HepG2 (cell line): ENCODE measurements at regions not wholly inside any gene's neighbourhood (a gene's known extent, or its start where the extent isn't known, plus 50 kb on each side); places are given as distances from the start of the nearest gene placed in this dataset.
A peak's percentile ranks its signal among the peaks of the same experiment; 100 is the strongest.

Experiments
- GZF1 ChIP-seq: sonication (generic); formaldehyde crosslinking; IDR thresholded peaks from 2 replicates; pipeline ENCODE4 v1.5.1; 2020; ENCODE audit warnings: mild to moderate bottlenecking, missing genetic modification reagents
- HOXA7 ChIP-seq: sonication (generic); formaldehyde crosslinking; IDR thresholded peaks from 2 replicates; pipeline ENCODE4 v1.8.1; 2022; ENCODE audit warnings: mild to moderate bottlenecking, missing genetic modification reagents, moderate library complexity
- LCORL ChIP-seq, 2 experiments: fragments of 450-650 bp in 1 of 2; sonication (generic) in 1 of 2; formaldehyde crosslinking in 1 of 2; IDR thresholded peaks; 2 replicates each; pipeline versions ENCODE4 v1.5.0 to v1.6.1; 2017 to 2020; ENCODE audit warnings: antibody characterized with exemption in 1 of 2, missing genetic modification reagents in 1 of 2
- MIER3 ChIP-seq: IDR thresholded peaks from 2 replicates; pipeline ENCODE4 v1.6.1; 2016; ENCODE audit warnings: missing compliant biosample characterization, borderline replicate concordance
- NR2C2 ChIP-seq: sonication (generic); formaldehyde crosslinking; IDR thresholded peaks from 2 replicates; pipeline ENCODE4 v1.4.0; 2020; ENCODE audit warnings: missing genetic modification reagents, mild to moderate bottlenecking, moderate library complexity, borderline replicate concordance
- POLR2AphosphoS2 ChIP-seq: IDR thresholded peaks from 2 replicates; pipeline ENCODE4 v1.6.1; 2011; ENCODE audit warnings: low read depth, low read length, improper control_type of control experiment
- REXO4 ChIP-seq: sonication (generic); formaldehyde crosslinking; IDR thresholded peaks from 2 replicates; pipeline ENCODE4 v1.8.0; 2022; ENCODE audit warnings: missing genetic modification reagents, mild to moderate bottlenecking, borderline replicate concordance
- SOX6 ChIP-seq, 2 experiments: fragments of 450-650 bp in 1 of 2; sonication (generic) in 1 of 2; formaldehyde crosslinking in 1 of 2; IDR thresholded peaks; 2 replicates each; pipeline versions ENCODE4 v1.4.0 to v1.6.1; 2017 to 2020; ENCODE audit warnings: antibody characterized with exemption in 1 of 2, mild to moderate bottlenecking in 1 of 2, missing genetic modification reagents in 1 of 2
- TBP ChIP-seq: sonication (generic); formaldehyde crosslinking; IDR thresholded peaks from 2 replicates; pipeline ENCODE4 v1.5.0; 2020; ENCODE audit warnings: missing genetic modification reagents
- ZBTB21 ChIP-seq: sonication (generic); formaldehyde crosslinking; IDR thresholded peaks from 2 replicates; pipeline ENCODE4 v1.4.0; 2020; ENCODE audit warnings: missing genetic modification reagents
- ZBTB42 ChIP-seq: sonication (generic); formaldehyde crosslinking; IDR thresholded peaks from 2 replicates; pipeline ENCODE4 v1.5.0; 2020; ENCODE audit warnings: mild to moderate bottlenecking, missing genetic modification reagents
- ZBTB8A ChIP-seq: sonication (generic); formaldehyde crosslinking; IDR thresholded peaks from 2 replicates; pipeline ENCODE4 v1.4.0; 2020; ENCODE audit warnings: mild to moderate bottlenecking, low read depth, missing genetic modification reagents, borderline replicate concordance
- ZNF263 ChIP-seq: sonication (generic); formaldehyde crosslinking; IDR thresholded peaks from 2 replicates; pipeline ENCODE4 v1.4.0; 2020; ENCODE audit warnings: missing genetic modification reagents
- ZNF292 ChIP-seq: sonication (generic); formaldehyde crosslinking; IDR thresholded peaks from 2 replicates; pipeline ENCODE4 v1.8.1; 2022; ENCODE audit warnings: mild to moderate bottlenecking, low read depth, missing genetic modification reagents, borderline replicate concordance
- ZNF331 ChIP-seq: sonication (generic); formaldehyde crosslinking; IDR thresholded peaks from 2 replicates; pipeline ENCODE4 v1.4.0; 2020; ENCODE audit warnings: missing genetic modification reagents
- ZNF543 ChIP-seq: sonication (generic); formaldehyde crosslinking; IDR thresholded peaks from 2 replicates; pipeline ENCODE4 v1.4.0; 2020; ENCODE audit warnings: mild to moderate bottlenecking, missing genetic modification reagents
- ZNF672 ChIP-seq: sonication (generic); formaldehyde crosslinking; IDR thresholded peaks from 2 replicates; pipeline ENCODE4 v1.8.1; 2022; ENCODE audit warnings: missing genetic modification reagents
- ZNF781 ChIP-seq: sonication (generic); formaldehyde crosslinking; IDR thresholded peaks from 2 replicates; pipeline ENCODE4 v1.5.1; 2020; ENCODE audit warnings: borderline replicate concordance, mild to moderate bottlenecking, missing genetic modification reagents; ENCODE audit errors: not compliant biosample characterization
- ZNF841 ChIP-seq: sonication (generic); formaldehyde crosslinking; IDR thresholded peaks from 2 replicates; pipeline ENCODE4 v1.8.1; 2023; ENCODE audit warnings: missing genetic modification reagents, borderline replicate concordance
- ZSCAN30 ChIP-seq: sonication (generic); formaldehyde crosslinking; IDR thresholded peaks from 2 replicates; pipeline ENCODE4 v1.5.0; 2020; ENCODE audit warnings: mild to moderate bottlenecking, missing genetic modification reagents
- TF ChIP-seq, protein P1 (sequence below): sonication (generic); formaldehyde crosslinking; IDR thresholded peaks from 2 replicates; pipeline ENCODE4 v1.8.1; 2023; ENCODE audit warnings: mild to moderate bottlenecking, moderate library complexity, missing genetic modification reagents
- TF ChIP-seq, protein P2 (sequence below): sonication (generic); formaldehyde crosslinking; conservative IDR thresholded peaks from 2 replicates; pipeline ENCODE4 v1.4.0; 2020; ENCODE audit warnings: missing genetic modification reagents
- TF ChIP-seq, protein P3 (sequence below): IDR thresholded peaks from 2 replicates; pipeline ENCODE4 v1.6.1; 2016; ENCODE audit warnings: mild to moderate bottlenecking
- TF ChIP-seq, protein P4 (sequence below): sonication (generic); formaldehyde crosslinking; IDR thresholded peaks from 2 replicates; pipeline ENCODE4 v1.4.0; 2020; ENCODE audit warnings: mild to moderate bottlenecking, low read depth, missing genetic modification reagents
- TF ChIP-seq, protein P5 (sequence below): sonication (generic); formaldehyde crosslinking; IDR thresholded peaks from 2 replicates; pipeline ENCODE4 v1.4.0; 2020; ENCODE audit warnings: missing genetic modification reagents, borderline replicate concordance

DNA sequence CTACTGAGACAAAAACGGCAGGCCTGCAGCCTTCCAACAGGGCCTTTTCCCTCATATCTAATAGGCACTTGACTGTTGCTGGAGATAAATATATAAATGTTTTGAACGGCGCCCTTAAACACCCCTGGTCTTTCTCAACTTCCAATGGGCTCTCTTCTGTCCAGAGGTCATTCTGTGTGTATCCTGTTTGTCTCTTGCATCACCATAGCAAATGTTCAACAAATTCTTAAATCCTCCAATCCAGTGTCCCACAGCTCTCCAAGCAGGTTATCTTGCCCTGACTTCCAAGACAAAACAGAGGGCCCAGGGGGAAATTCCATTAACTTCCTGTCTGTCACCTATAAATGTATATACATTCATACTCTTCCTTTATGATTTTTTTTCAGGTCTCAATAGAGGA is 62.0 kb downstream of the OR2J2 start (continued):
- TF ChIP-seq ZBTB21 (CRISPR knock-in tag) = no peak
- TF ChIP-seq NR2C2 (CRISPR knock-in tag) = peak; percentile 48; the same call in 1 of the 2 replicates
- no peak for TF ChIP-seq ZNF672 (CRISPR knock-in tag)
- TF ChIP-seq, protein P1, sequence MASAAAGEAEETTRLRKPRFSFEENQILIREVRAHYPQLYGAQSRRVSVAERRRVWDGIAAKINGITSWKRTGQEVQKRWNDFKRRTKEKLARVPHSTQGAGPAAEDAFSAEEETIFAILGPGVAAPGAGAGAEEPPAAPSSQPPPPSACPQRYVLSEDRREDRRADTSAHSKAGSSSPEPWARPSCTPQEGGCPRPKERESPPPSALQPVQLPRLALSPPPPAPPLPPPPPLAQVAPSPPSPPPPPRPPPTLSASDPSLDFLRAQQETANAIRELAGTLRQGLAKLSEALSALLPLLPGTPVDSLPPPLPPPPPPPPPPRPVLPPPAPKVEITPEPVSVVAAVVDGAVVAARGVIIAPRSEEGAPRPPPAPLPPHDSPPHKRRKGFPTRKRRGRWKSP = no peak
- no peak for TF ChIP-seq ZNF781 (CRISPR knock-in tag)
- TF ChIP-seq ZBTB42 = no peak
- TF ChIP-seq ZNF841 (CRISPR knock-in tag) = no peak
- TF ChIP-seq REXO4 (CRISPR knock-in tag) = no peak
- TF ChIP-seq, protein P2, sequence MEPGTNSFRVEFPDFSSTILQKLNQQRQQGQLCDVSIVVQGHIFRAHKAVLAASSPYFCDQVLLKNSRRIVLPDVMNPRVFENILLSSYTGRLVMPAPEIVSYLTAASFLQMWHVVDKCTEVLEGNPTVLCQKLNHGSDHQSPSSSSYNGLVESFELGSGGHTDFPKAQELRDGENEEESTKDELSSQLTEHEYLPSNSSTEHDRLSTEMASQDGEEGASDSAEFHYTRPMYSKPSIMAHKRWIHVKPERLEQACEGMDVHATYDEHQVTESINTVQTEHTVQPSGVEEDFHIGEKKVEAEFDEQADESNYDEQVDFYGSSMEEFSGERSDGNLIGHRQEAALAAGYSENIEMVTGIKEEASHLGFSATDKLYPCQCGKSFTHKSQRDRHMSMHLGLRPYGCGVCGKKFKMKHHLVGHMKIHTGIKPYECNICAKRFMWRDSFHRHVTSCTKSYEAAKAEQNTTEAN (CRISPR knock-in tag) = no peak
- TF ChIP-seq TBP = no peak
- TF ChIP-seq ZNF331 (CRISPR knock-in tag) = no peak
- no peak for TF ChIP-seq HOXA7 (CRISPR knock-in tag)
- no peak for TF ChIP-seq ZBTB8A (CRISPR knock-in tag)
- TF ChIP-seq POLR2AphosphoS2 = no peak
- TF ChIP-seq LCORL (IDR thresholded peaks at IDR 0.05) = no peak
- TF ChIP-seq LCORL (CRISPR knock-in tag; IDR thresholded peaks at IDR 0.05) = no peak
- no peak for TF ChIP-seq MIER3 (CRISPR knock-in tag)
- no peak for TF ChIP-seq ZNF292
- no peak for TF ChIP-seq ZNF263 (CRISPR knock-in tag)
- TF ChIP-seq, protein P3, sequence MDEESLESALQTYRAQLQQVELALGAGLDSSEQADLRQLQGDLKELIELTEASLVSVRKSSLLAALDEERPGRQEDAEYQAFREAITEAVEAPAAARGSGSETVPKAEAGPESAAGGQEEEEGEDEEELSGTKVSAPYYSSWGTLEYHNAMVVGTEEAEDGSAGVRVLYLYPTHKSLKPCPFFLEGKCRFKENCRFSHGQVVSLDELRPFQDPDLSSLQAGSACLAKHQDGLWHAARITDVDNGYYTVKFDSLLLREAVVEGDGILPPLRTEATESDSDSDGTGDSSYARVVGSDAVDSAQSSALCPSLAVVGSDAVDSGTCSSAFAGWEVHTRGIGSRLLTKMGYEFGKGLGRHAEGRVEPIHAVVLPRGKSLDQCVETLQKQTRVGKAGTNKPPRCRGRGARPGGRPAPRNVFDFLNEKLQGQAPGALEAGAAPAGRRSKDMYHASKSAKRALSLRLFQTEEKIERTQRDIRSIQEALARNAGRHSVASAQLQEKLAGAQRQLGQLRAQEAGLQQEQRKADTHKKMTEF (CRISPR knock-in tag) = no peak
- TF ChIP-seq, protein P4, sequence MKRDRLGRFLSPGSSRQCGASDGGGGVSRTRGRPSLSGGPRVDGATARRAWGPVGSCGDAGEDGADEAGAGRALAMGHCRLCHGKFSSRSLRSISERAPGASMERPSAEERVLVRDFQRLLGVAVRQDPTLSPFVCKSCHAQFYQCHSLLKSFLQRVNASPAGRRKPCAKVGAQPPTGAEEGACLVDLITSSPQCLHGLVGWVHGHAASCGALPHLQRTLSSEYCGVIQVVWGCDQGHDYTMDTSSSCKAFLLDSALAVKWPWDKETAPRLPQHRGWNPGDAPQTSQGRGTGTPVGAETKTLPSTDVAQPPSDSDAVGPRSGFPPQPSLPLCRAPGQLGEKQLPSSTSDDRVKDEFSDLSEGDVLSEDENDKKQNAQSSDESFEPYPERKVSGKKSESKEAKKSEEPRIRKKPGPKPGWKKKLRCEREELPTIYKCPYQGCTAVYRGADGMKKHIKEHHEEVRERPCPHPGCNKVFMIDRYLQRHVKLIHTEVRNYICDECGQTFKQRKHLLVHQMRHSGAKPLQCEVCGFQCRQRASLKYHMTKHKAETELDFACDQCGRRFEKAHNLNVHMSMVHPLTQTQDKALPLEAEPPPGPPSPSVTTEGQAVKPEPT (CRISPR knock-in tag) = no peak
- no peak for TF ChIP-seq ZNF543
- no peak for TF ChIP-seq ZSCAN30 (CRISPR knock-in tag)
- TF ChIP-seq, protein P5, sequence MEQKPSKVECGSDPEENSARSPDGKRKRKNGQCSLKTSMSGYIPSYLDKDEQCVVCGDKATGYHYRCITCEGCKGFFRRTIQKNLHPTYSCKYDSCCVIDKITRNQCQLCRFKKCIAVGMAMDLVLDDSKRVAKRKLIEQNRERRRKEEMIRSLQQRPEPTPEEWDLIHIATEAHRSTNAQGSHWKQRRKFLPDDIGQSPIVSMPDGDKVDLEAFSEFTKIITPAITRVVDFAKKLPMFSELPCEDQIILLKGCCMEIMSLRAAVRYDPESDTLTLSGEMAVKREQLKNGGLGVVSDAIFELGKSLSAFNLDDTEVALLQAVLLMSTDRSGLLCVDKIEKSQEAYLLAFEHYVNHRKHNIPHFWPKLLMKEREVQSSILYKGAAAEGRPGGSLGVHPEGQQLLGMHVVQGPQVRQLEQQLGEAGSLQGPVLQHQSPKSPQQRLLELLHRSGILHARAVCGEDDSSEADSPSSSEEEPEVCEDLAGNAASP (CRISPR knock-in tag) = peak; percentile 59; the same call in 1 of the 2 replicates
- no peak for TF ChIP-seq GZF1 (CRISPR knock-in tag)
- no peak for TF ChIP-seq SOX6 (IDR thresholded peaks at IDR 0.05)
- peak; percentile 36; the same call in 1 of the 2 replicates for TF ChIP-seq SOX6 (CRISPR knock-in tag; IDR thresholded peaks at IDR 0.05)
